Neural cell (in vitro differentiated cells): ENCODE measurements at regions not wholly inside any gene's neighbourhood (a gene's known extent, or its start where the extent isn't known, plus 50 kb on each side); places are given as distances from the start of the nearest gene placed in this dataset.
"Not testable (repeated sequence)": the region's sequence is repeated elsewhere in the genome, so short reads cannot be mapped to it uniquely, and the experiment has no call there.

Experiments used
- H2AFZ ChIP-seq: fragments of 200-600, 300-800 bp; sonication (generic), shearing (Covaris generic); 2 replicates; pipeline ENCODE4 v1.6.0; 2014; ENCODE audit warnings: low read depth, mild to moderate bottlenecking, antibody characterized with exemption, low read length, moderate library complexity
- H3F3A ChIP-seq: fragments of 200-600 bp; shearing (Covaris generic); 2 replicates; pipeline ENCODE4 v1.6.1; 2016; ENCODE audit warnings: mild to moderate bottlenecking, moderate library complexity, mixed read lengths, antibody characterized with exemption, low read length; ENCODE audit not compliant: insufficient read depth, poor library complexity, severe bottlenecking
- H3K27ac ChIP-seq: fragments of 200-600, 300-800 bp; sonication (generic), shearing (Covaris generic); 2 replicates; pipeline ENCODE4 v1.5.1; 2014; ENCODE audit warnings: mild to moderate bottlenecking, low read length, moderate library complexity
- H3K27me3 ChIP-seq: fragments of 300-800, 200-600 bp; sonication (generic), shearing (Covaris generic); 2 replicates; pipeline ENCODE4 v1.6.0; 2014; ENCODE audit warnings: mild to moderate bottlenecking, low read depth, low read length, moderate library complexity; ENCODE audit not compliant: insufficient read depth
- H3K36me3 ChIP-seq: fragments of 300-800, 200-600 bp; sonication (generic), shearing (Covaris generic); 2 replicates; pipeline ENCODE4 v1.5.1; 2014; ENCODE audit warnings: mild to moderate bottlenecking, antibody characterized with exemption, low read length, moderate library complexity; ENCODE audit not compliant: insufficient read depth
- H3K4me2 ChIP-seq: fragments of 300-800, 200-600 bp; sonication (generic), shearing (Covaris generic); 2 replicates; pipeline ENCODE4 v1.6.0; 2014; ENCODE audit warnings: mild to moderate bottlenecking, low read length
- H3K4me3 ChIP-seq: fragments of 300-800, 200-600 bp; sonication (generic), shearing (Covaris generic); 2 replicates; pipeline ENCODE4 v1.5.1; 2014; ENCODE audit warnings: mild to moderate bottlenecking, low read length, moderate library complexity
- H3K79me2 ChIP-seq: fragments of 200-600 bp; shearing (Covaris generic); replicated peaks from 2 replicates; pipeline ENCODE4 v1.6.0; 2014; ENCODE audit warnings: mild to moderate bottlenecking, low read length, moderate library complexity; ENCODE audit not compliant: insufficient read depth
- H3K9ac ChIP-seq: fragments of 300-800, 200-600 bp; sonication (generic), shearing (Covaris generic); 2 replicates; pipeline ENCODE4 v1.6.1; 2016; ENCODE audit warnings: mild to moderate bottlenecking, low read length, mixed read lengths
- H3K9me2 ChIP-seq: fragments of 200-600 bp; shearing (Covaris generic); 2 replicates; pipeline ENCODE4 v1.6.1; 2016; ENCODE audit warnings: mild to moderate bottlenecking, low read length, mixed read lengths; ENCODE audit not compliant: insufficient read depth
- H3K9me3 ChIP-seq: fragments of 200-600, 300-800 bp; sonication (generic), shearing (Covaris generic); 2 replicates; pipeline ENCODE4 v1.6.1; 2016; ENCODE audit warnings: mild to moderate bottlenecking, mixed run types, low read length, moderate library complexity, mixed read lengths
- H4K20me1 ChIP-seq: fragments of 200-600 bp; shearing (Covaris generic); 2 replicates; pipeline ENCODE4 v1.6.1; 2016; ENCODE audit warnings: mild to moderate bottlenecking, mixed run types; ENCODE audit not compliant: insufficient read depth
- CTCF ChIP-seq: fragments of 450-650 bp; IDR thresholded peaks from 2 replicates; pipeline ENCODE4 v1.5.1; 2014; ENCODE audit warnings: antibody characterized with exemption, mild to moderate bottlenecking, moderate library complexity; ENCODE audit not compliant: poor library complexity, severe bottlenecking
- EP300 ChIP-seq: fragments of 450-650 bp; conservative IDR thresholded peaks from 2 replicates; pipeline ENCODE4 v1.6.1; 2014; ENCODE audit warnings: antibody characterized with exemption, mild to moderate bottlenecking, moderate library complexity; ENCODE audit not compliant: poor library complexity, severe bottlenecking
- EZH2 ChIP-seq: fragments of 200-600, 300-800 bp; shearing (Covaris generic), sonication (generic); IDR thresholded peaks from 2 replicates; pipeline ENCODE4 v1.6.1; 2014; ENCODE audit warnings: antibody characterized with exemption, low read length, borderline replicate concordance, mild to moderate bottlenecking; ENCODE audit not compliant: insufficient read depth, poor library complexity, severe bottlenecking
- MXI1 ChIP-seq: fragments of 450-650 bp; conservative IDR thresholded peaks from 2 replicates; pipeline ENCODE4 v1.6.1; 2014; ENCODE audit warnings: antibody characterized with exemption, mild to moderate bottlenecking; ENCODE audit not compliant: poor library complexity, severe bottlenecking
- POLR2AphosphoS5 ChIP-seq: IDR thresholded peaks from 2 replicates; pipeline ENCODE4 v1.6.1; 2012
- RAD21 ChIP-seq: fragments of 450-650 bp; conservative IDR thresholded peaks from 2 replicates; pipeline ENCODE4 v1.6.1; 2014; ENCODE audit warnings: antibody characterized with exemption, mild to moderate bottlenecking, moderate library complexity
- REST ChIP-seq: IDR thresholded peaks from 2 replicates; pipeline ENCODE4 v1.6.1; 2012; ENCODE audit warnings: borderline replicate concordance
- SMC3 ChIP-seq: fragments of 450-650 bp; conservative IDR thresholded peaks from 2 replicates; pipeline ENCODE4 v1.6.1; 2014; ENCODE audit warnings: antibody characterized with exemption, mild to moderate bottlenecking, moderate library complexity; ENCODE audit not compliant: poor library complexity
- TAF1 ChIP-seq: IDR thresholded peaks from 2 replicates; pipeline ENCODE4 v1.6.1; 2012; ENCODE audit warnings: low read depth

- Histone ChIP-seq H3F3A (no peaks in the 10 kb centered on the region), H3K27me3 (no peaks in the 10 kb centered on the region), H3K79me2 (no peaks in the 10 kb centered on the region), H3K36me3 (no peaks in the 10 kb centered on the region), H3K4me2 (no peak overlapping the region), H4K20me1 (no peaks in the 10 kb centered on the region), H3K9ac (no peak overlapping the region), H3K9me2 (no peaks in the 10 kb centered on the region), H3K9me3 (no peaks in the 10 kb centered on the region), H2AFZ (no peak overlapping the region), H3K27ac (no peak overlapping the region), H3K4me3 (no peak overlapping the region)
- no peak for TF ChIP-seq CTCF
- TF ChIP-seq MXI1: no peak
- TF ChIP-seq RAD21: no peak
- TF ChIP-seq EZH2: no peak
- no peak for TF ChIP-seq TAF1
- no peak for TF ChIP-seq EP300
- no peak for TF ChIP-seq SMC3
- TF ChIP-seq POLR2AphosphoS5: no peak
- TF ChIP-seq REST: no peak
These were observed 182.2 kb downstream of the BANP start for GRCh38 chr16:88133507-88133843.

DNA sequence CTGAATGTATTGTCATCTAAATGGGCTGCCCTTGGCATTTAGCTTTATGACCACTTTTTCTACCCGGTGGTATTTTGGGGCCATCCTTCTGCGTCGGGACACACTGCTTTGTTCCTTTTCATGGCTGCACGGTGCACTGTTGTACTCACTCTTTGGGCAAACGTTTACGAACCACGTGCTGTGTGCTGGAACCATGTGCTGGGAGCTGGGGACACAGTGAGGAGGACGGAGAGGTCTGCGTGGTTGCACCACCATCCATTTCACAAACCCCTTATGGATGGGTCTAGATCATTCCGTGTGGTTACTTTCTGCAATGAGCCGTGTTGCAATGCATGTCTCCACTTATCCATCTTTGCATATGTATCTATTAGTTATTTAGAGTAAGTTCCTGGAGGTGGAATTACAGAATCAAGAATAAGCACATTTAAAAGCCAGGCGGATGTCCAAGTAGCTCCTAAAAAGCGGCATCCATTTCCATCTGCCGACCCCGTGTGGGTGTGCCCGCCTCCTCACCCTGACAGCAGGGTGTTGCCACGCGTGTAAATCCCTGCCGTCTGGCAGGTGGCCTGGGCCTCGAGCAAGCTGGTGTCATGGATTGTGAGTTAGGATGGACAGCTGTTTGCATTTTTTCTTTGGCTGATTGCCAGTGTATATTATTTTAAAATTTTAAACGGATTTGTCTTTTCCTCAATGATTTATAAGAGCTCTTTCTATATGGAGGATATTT, 183.1 kb downstream of the BANP start:
- H3K27ac ChIP-seq, H3K27me3 ChIP-seq, H3K4me2 ChIP-seq, H3K9ac ChIP-seq, H4K20me1 ChIP-seq, H3K9me2 ChIP-seq, H2AFZ ChIP-seq, H3K79me2 ChIP-seq, H3F3A ChIP-seq, H3K4me3 ChIP-seq, H3K36me3 ChIP-seq, H3K9me3 ChIP-seq: not testable (repeated sequence)

DNA sequence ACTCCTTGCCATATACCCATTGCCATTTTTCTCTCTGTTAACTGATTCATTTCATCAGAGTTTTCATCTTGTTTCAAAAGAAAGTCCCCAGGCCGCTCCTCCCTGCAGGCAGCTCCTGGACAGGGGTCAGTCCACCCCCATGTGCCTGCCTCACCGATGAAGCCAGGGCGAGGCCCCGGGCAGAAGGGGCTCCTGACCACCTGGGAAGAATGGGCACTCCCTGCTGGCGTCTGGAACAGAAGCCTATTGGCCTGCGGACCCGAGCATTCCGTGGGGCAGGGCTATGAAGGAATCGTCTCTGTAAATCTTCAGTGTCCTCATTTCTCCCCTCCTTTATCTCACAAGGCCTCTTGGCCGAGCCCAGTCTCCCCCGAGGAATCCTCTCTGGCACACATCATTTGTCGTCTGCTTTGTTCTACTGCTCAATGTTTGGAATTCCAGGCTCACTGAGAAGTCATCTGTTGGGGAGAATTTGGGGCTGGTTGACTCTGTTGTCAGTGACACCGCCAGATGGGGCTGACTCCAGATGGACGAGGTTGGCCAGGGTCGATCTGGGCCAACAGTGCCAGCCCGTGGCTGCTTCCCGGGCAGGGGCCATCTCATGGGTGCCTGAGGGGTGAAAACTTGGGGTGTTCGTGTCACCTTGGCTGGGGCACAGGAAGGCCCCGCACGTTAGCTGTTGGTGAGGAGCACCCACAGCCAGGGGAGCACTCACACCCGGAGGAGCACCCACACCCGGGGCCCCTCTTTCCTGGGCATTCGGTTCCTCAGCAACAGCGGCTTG, 183.9 kb downstream of the BANP start:
- H4K20me1 ChIP-seq, H2AFZ ChIP-seq, H3K9ac ChIP-seq, H3K27ac ChIP-seq, H3K4me2 ChIP-seq, H3K9me2 ChIP-seq, H3K9me3 ChIP-seq, H3K36me3 ChIP-seq, H3K4me3 ChIP-seq, H3K79me2 ChIP-seq, H3F3A ChIP-seq, H3K27me3 ChIP-seq: not testable (repeated sequence)

GRCh38 chr16:88136211-88136713, 185.0 kb downstream of the BANP start:
- not testable (repeated sequence) for H3K9ac ChIP-seq, H4K20me1 ChIP-seq, H2AFZ ChIP-seq, H3K4me2 ChIP-seq, H3K27me3 ChIP-seq, H3K79me2 ChIP-seq, H3K4me3 ChIP-seq, H3K9me3 ChIP-seq, H3K27ac ChIP-seq, H3F3A ChIP-seq, H3K36me3 ChIP-seq, H3K9me2 ChIP-seq

DNA sequence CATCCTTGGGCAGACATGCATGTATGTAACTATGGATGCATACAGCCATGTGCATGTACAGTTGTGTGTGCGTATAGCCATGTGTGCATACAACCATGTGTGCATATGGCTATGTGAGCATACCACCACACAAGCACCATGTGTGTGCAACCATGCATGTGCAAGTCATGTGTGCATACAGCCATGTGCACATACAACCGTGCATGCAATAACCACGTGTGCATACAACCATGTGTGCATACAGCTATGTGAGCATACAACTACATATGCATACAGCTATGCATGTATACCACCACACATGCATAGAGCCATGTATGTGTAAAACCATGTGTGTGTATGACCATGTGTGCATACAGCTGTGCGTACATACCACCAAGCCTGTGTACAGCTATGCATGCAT, 185.7 kb downstream of the BANP start:
- not testable (repeated sequence) for H3K27me3 ChIP-seq, H3K4me2 ChIP-seq, H3K79me2 ChIP-seq, H3K27ac ChIP-seq, H3K9me2 ChIP-seq, H3K9ac ChIP-seq, H3K36me3 ChIP-seq, H3K4me3 ChIP-seq, H2AFZ ChIP-seq, H4K20me1 ChIP-seq, H3F3A ChIP-seq, H3K9me3 ChIP-seq
